Cardiac muscle cell (in vitro differentiated cells and primary cell): ENCODE measurements at regions not wholly inside any gene's neighbourhood (a gene's known extent, or its start where the extent isn't known, plus 50 kb on each side); places are given as distances from the start of the nearest gene placed in this dataset.
A peak's percentile ranks its signal among the peaks of the same experiment; 100 is the strongest.

Source experiments
- DNase-seq, 2 donors: peaks; one replicate each; pipeline versions ENCODE4 v3.0.0 to v3.0.0-alpha.2; 2010 to 2017; ENCODE audit warnings: low read depth in 1 of 2, low spot score in 1 of 2
- H3K27ac ChIP-seq: fragments of 200-600 bp; sonication (generic); 2 replicates; pipeline ENCODE4 v1.5.1; 2016
- H3K27me3 ChIP-seq: fragments of 200-600 bp; sonication (generic); 2 replicates; pipeline ENCODE4 v1.6.0; 2016; ENCODE audit warnings: control low read depth
- H3K36me3 ChIP-seq: fragments of 200-600 bp; sonication (generic); 2 replicates; pipeline ENCODE4 v1.5.1; 2016; ENCODE audit warnings: control low read depth
- H3K4me1 ChIP-seq: fragments of 200-600 bp; sonication (generic); 2 replicates; pipeline ENCODE4 v1.8.1; 2017; ENCODE audit warnings: low read depth, mild to moderate bottlenecking, mixed run types
- H3K4me3 ChIP-seq: fragments of 200-600 bp; sonication (generic); 2 replicates; pipeline ENCODE4 v1.5.1; 2016; ENCODE audit warnings: mild to moderate bottlenecking
- H3K9me3 ChIP-seq: fragments of 200-600 bp; sonication (generic); 2 replicates; pipeline ENCODE4 v1.5.1; 2017; ENCODE audit warnings: low read depth, mild to moderate bottlenecking, control low read depth
- TF ChIP-seq, protein P1 (sequence below): IDR thresholded peaks from 2 replicates; pipeline ENCODE4 v1.5.1; 2012; ENCODE audit warnings: low read depth, mild to moderate bottlenecking, low read length

DNA sequence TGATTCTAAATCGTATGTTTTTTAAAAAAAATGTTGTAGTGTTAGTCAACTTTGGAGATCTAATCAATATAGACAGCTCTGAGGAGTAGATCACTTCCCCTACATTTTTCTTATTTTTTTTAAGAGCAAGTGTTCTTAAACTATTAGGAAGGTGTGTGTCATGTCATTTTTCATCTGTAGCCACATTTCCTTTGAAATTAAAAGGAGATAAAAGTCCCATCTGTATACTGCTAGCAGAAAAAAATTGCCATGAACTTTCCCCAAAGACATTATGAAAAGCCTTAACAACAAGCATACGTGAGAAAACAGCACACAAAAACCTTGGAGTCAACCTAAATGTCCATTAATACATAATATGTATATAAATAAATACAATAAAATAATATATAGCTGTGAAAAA lies 286.6 kb downstream of the ETS1 start:
- H3K27me3 ChIP-seq: peaks cover 7% of the 10 kb centered on the region
- H3K9me3 ChIP-seq: no peaks in the 10 kb centered on the region
- H3K36me3 ChIP-seq: no peaks in the 10 kb centered on the region
- no peak overlapping the region for H3K4me3 ChIP-seq
- H3K27ac ChIP-seq: no peak overlapping the region
- no peak for DNase-seq
- H3K4me1 ChIP-seq: peaks cover 11% of the 10 kb centered on the region
- TF ChIP-seq, protein P1, sequence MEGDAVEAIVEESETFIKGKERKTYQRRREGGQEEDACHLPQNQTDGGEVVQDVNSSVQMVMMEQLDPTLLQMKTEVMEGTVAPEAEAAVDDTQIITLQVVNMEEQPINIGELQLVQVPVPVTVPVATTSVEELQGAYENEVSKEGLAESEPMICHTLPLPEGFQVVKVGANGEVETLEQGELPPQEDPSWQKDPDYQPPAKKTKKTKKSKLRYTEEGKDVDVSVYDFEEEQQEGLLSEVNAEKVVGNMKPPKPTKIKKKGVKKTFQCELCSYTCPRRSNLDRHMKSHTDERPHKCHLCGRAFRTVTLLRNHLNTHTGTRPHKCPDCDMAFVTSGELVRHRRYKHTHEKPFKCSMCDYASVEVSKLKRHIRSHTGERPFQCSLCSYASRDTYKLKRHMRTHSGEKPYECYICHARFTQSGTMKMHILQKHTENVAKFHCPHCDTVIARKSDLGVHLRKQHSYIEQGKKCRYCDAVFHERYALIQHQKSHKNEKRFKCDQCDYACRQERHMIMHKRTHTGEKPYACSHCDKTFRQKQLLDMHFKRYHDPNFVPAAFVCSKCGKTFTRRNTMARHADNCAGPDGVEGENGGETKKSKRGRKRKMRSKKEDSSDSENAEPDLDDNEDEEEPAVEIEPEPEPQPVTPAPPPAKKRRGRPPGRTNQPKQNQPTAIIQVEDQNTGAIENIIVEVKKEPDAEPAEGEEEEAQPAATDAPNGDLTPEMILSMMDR: no peak

DNA sequence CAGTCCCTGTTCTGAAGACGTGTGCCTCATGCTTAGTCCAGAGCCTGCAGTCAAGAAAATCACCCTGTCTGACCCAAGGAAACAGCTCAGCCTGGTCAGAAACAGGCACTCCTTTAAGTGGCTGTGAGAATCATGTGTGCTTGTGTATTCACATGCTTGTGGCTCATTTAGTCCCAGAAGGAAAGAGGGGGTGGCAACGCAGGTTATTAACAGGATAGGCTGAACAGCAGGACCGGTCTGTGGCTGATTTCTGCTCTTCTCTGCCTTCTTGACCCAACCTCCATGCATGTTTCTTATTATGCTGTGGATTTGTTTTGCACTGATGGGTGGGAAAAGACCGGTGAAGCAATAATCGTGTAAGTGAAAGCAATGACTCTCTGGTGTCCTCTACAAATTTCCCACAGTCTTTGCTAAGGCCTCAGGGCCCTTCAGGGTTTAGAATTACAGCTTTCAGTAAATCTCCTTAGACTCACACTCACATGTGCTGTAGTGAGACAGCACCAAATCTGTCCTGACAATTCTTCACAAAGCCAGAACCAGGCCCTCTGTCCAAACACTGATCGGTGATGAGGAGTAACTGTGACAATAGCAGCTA lies 288.1 kb downstream of the ETS1 start:
- Histone ChIP-seq H3K4me1 (peaks cover 11% of the 10 kb centered on the region), H3K27ac (no peak overlapping the region), H3K36me3 (no peaks in the 10 kb centered on the region), H3K9me3 (no peaks in the 10 kb centered on the region), H3K27me3 (peaks cover 3% of the 10 kb centered on the region), H3K4me3 (no peak overlapping the region)
- TF ChIP-seq, protein P1: no peak
- DNase-seq: no peak

DNA sequence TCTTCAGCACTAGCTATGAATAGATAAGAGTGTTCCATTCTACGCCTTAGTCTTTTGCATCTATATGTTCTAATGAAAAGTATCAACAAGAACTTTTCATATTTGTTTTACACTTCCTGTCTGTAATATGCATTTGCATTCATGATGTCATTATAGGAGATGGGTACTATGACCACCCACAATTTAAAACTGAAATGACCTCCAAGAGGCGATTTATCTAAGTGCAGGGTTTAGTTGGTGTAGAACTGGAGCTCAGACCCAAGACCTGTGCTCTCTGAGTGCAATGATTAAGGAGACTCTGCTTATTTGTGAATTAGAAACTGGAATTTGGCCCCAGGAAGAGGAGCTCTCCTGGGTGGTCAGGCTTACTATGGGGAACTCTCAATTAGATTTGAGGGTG lies 289.1 kb downstream of the ETS1 start:
- Histone ChIP-seq H3K4me3 (no peak overlapping the region), H3K27ac (no peak overlapping the region), H3K9me3 (no peaks in the 10 kb centered on the region), H3K36me3 (no peaks in the 10 kb centered on the region), H3K4me1 (peaks cover 11% of the 10 kb centered on the region), H3K27me3 (peaks cover 9% of the 10 kb centered on the region)
- TF ChIP-seq, protein P1: no peak
- DNase-seq: no peak

DNA sequence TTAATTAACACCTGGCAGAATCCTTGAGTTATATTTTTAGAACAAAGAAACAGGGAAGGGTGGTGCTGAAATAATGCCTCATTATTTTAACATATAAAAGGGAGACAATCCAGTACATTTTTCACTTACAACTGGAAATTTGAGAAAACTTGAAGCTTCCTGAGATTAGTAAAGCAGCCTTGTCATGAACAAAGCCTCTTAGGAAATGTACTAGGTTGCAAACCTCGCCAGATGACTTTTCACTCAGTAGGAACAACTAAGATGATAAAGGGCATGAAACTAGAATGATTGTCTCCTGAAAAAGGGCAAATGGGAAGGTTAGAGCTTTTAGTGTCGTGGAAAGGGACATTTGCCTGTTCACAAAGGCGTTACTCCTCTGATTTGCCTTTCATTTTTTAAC lies 289.6 kb downstream of the ETS1 start:
- Histone ChIP-seq H3K4me3 (no peak overlapping the region), H3K4me1 (peaks cover 11% of the 10 kb centered on the region), H3K27me3 (peaks cover 9% of the 10 kb centered on the region), H3K9me3 (no peaks in the 10 kb centered on the region), H3K27ac (no peak overlapping the region), H3K36me3 (no peaks in the 10 kb centered on the region)
- TF ChIP-seq, protein P1: no peak
- DNase-seq: peak in 1 of 2 donors; percentile 32

DNA sequence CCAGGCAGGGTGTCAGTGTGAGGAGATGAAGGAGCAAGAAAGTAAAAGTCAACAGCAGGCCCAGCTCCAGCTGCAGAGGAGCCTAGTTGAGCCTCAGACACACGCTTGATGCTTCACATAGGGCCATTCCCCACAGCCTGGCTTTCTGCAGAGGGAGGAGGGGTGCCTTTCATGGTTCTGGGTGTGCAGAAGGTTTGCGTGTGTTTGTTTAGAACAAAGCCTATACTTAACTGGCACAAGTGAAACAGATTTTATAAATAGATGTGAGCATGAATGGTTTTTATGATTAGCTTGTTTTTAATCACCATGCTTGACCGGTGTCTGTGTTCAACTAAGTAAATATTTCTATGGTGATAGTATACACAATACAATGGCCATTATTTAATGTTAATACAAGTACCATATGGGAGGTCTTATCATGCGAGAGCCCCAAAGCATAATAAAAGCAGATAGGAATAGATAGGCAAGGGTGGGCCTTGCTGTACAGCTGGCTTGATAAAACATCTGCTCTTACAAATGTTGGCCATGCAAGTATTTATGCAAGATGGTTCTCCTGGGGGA lies 290.2 kb downstream of the ETS1 start:
- H3K4me1 ChIP-seq: peaks cover 11% of the 10 kb centered on the region
- no peaks in the 10 kb centered on the region for H3K9me3 ChIP-seq
- no peak for DNase-seq
- H3K27ac ChIP-seq: no peak overlapping the region
- H3K4me3 ChIP-seq: no peak overlapping the region
- H3K36me3 ChIP-seq: no peaks in the 10 kb centered on the region
- peaks cover 9% of the 10 kb centered on the region for H3K27me3 ChIP-seq
- TF ChIP-seq, protein P1: no peak
